ENCODE measurements at regions not wholly inside any gene's neighbourhood (a gene's known extent, or its start where the extent isn't known, plus 50 kb on each side); places are given as distances from the start of the nearest gene placed in this dataset.

DNA sequence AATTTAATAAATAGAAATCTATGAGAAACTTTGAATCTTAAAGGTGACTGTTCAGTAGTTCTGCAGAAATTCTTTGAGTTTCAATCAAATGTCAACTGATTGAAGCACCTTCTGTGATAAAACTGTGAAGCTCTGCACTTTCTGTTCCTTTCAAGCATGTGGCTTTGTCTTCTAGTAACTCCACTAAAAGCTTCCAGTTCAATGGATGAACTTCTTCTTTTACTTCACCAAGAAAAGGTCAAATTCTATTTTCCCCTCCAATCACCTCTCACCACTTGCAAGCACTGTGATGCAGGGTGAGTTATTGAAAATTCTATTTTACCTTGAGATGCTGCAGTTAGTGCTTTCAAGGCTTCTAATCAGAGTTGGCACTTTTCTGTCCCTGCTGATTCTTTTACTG, 515.3 kb upstream of the B3GALT2 start:
- intact Hi-C loops (cut with micrococcal nuclease) = no loop called here
- no peak for DNase-seq (ENCODE audit: low read depth, low spot score)
- ChIA-PET CTCF (interaction anchor here (0.7 to 2.6 kb wide), 2 partner anchors 21 to 35 kb away, joined by 3 to 8 read pairs; no protein-coding TSS in a partner anchor), POLR2A (no interaction called here)
- H3K27ac ChIP-seq (ENCODE audit: insufficient read depth, low read depth, low read length) = no peak overlapping the region
- FAIRE-seq = no peak
- BruUV-seq (replicated peaks) = no TSS peak
- H3K9me3 ChIP-seq (replicated peaks; ENCODE audit: control insufficient read depth, insufficient read depth, low read length) = no peaks in the 10 kb centered on the region
- no peaks in the 10 kb centered on the region for H3K36me3 ChIP-seq (ENCODE audit: control insufficient read depth in 2 of 2, extremely low read depth in 1 of 2, insufficient read depth in 2 of 2, low read length in 2 of 2)
- no peak overlapping the region for H3K9ac ChIP-seq (replicated peaks; ENCODE audit: extremely low read depth, insufficient read depth, low read length)
- no peak overlapping the region for H3K4me3 ChIP-seq (replicated peaks in 1 of 3; ENCODE audit: insufficient read depth in 1 of 3, low read depth in 1 of 3, low read length in 3 of 3)
- no peaks in the 10 kb centered on the region for H3K9me1 ChIP-seq (replicated peaks; ENCODE audit: control insufficient read depth, extremely low read depth, insufficient read depth, low read length)
- peaks cover 4% of the 10 kb centered on the region for H3K4me1 ChIP-seq (ENCODE audit: control insufficient read depth, extremely low read depth, insufficient read depth, low read length)
- TF ChIP-seq POLR2A (IDR thresholded peaks at IDR 0.05; ENCODE audit: low read depth, low read length) (no peak), JUN (IDR thresholded peaks at IDR 0.05; ENCODE audit: borderline replicate concordance, insufficient read depth, insufficient read length, low read depth) (no peak), GATA2 (IDR thresholded peaks at IDR 0.05; ENCODE audit: insufficient read depth, insufficient read length, low read depth, low read length) (no peak), MYC (IDR thresholded peaks at IDR 0.05; ENCODE audit: low read depth, low read length) (no peak), POLR2AphosphoS5 (IDR thresholded peaks at IDR 0.05; ENCODE audit: insufficient read depth, low read depth, low read length) (no peak), EZH2 (IDR thresholded peaks at IDR 0.05; ENCODE audit: borderline replicate concordance, low read depth, low read length, severe bottlenecking) (no peak), FOS (IDR thresholded peaks at IDR 0.05; ENCODE audit: borderline replicate concordance, insufficient read depth, low read length) (no peak)
- TF ChIP-seq, protein P1, sequence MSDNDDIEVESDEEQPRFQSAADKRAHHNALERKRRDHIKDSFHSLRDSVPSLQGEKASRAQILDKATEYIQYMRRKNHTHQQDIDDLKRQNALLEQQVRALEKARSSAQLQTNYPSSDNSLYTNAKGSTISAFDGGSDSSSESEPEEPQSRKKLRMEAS (IDR thresholded peaks at IDR 0.05; ENCODE audit: insufficient read depth, insufficient read length) = no peak
- TF ChIP-seq, protein P2, sequence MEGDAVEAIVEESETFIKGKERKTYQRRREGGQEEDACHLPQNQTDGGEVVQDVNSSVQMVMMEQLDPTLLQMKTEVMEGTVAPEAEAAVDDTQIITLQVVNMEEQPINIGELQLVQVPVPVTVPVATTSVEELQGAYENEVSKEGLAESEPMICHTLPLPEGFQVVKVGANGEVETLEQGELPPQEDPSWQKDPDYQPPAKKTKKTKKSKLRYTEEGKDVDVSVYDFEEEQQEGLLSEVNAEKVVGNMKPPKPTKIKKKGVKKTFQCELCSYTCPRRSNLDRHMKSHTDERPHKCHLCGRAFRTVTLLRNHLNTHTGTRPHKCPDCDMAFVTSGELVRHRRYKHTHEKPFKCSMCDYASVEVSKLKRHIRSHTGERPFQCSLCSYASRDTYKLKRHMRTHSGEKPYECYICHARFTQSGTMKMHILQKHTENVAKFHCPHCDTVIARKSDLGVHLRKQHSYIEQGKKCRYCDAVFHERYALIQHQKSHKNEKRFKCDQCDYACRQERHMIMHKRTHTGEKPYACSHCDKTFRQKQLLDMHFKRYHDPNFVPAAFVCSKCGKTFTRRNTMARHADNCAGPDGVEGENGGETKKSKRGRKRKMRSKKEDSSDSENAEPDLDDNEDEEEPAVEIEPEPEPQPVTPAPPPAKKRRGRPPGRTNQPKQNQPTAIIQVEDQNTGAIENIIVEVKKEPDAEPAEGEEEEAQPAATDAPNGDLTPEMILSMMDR (IDR thresholded peaks at IDR 0.05; ENCODE audit: extremely low read depth in 1 of 2, insufficient read depth in 1 of 2, low read depth in 1 of 2, low read length in 2 of 2) = no peak
- no peak overlapping the region for H2AFZ ChIP-seq (ENCODE audit: low read depth, low read length)
- no peaks in the 10 kb centered on the region for H4K20me1 ChIP-seq (replicated peaks; ENCODE audit: control insufficient read depth, extremely low read depth, insufficient read depth, low read length)
- H3K79me2 ChIP-seq (ENCODE audit: control insufficient read depth, insufficient read depth, low read length) = no peaks in the 10 kb centered on the region
- H3K27me3 ChIP-seq (ENCODE audit: control insufficient read depth in 2 of 2, insufficient read depth in 2 of 2, low read length in 2 of 2) = no peaks in the 10 kb centered on the region
- dilution Hi-C loops (cut with MboI; ENCODE audit: extremely low pct_ligation_motif_present, low sequenced_read_pairs) = no loop called here
- no peak overlapping the region for H3K4me2 ChIP-seq (ENCODE audit: insufficient read depth, low read length)
